ENCODE measurements at regions not wholly inside any gene's neighbourhood (a gene's known extent, or its start where the extent isn't known, plus 50 kb on each side); places are given as distances from the start of the nearest gene placed in this dataset.

DNA sequence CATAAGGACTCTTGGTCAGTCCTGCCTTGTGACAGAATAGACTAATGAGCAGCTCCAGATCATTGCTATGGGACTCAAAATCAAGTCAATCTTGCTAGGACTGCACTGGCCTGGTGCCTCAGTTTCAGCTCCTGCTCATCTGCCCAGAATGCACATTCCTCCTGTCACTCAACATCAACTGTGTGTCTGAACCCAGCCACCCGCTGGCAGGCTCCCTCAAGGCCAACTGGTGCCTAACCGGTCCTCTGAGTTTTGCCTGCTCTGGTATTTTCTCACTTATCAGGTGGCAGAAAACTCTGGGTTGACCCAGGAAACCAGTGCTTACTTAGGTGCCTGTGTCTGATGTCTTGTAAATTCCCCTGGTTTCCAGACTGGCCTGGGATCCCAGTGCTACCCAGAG is 297.7 kb downstream of the DHX35 start:
- Mint-ChIP-seq H3K27me3 (no peaks in the 10 kb centered on the region), H3K9me3 (no peaks in the 10 kb centered on the region), H3K36me3 (ENCODE audit: low read depth) (no peaks in the 10 kb centered on the region), H3K4me1 (ENCODE audit: low read depth) (no peaks in the 10 kb centered on the region), H3K27ac (no peak overlapping the region), H3K4me3 (no peak overlapping the region)
- ChIA-PET CTCF (no interaction called here), POLR2A (no interaction called here)
- Histone ChIP-seq H3K9me3 (ENCODE audit: control insufficient read depth in 1 of 2, insufficient read depth in 1 of 2, low read length in 2 of 2) (no peaks in the 10 kb centered on the region), H3K27me3 (ENCODE audit: control insufficient read depth in 1 of 2, insufficient read depth in 2 of 2, low read length in 2 of 2) (peaks cover 0 to 4% of the 10 kb centered on the region in 2 experiments), H3K4me3 (ENCODE audit: low read length) (no peak overlapping the region), H3K36me3 (ENCODE audit: insufficient read depth, low read length) (no peaks in the 10 kb centered on the region), H3K4me1 (ENCODE audit: insufficient read depth, low read length) (no peaks in the 10 kb centered on the region), H3K27ac (ENCODE audit: low read depth in 1 of 2, low read length in 2 of 2) (no peak overlapping the region)
- intact Hi-C loops (cut with DNase I, micrococcal nuclease): no loop called here
- TF ChIP-seq, protein P1, sequence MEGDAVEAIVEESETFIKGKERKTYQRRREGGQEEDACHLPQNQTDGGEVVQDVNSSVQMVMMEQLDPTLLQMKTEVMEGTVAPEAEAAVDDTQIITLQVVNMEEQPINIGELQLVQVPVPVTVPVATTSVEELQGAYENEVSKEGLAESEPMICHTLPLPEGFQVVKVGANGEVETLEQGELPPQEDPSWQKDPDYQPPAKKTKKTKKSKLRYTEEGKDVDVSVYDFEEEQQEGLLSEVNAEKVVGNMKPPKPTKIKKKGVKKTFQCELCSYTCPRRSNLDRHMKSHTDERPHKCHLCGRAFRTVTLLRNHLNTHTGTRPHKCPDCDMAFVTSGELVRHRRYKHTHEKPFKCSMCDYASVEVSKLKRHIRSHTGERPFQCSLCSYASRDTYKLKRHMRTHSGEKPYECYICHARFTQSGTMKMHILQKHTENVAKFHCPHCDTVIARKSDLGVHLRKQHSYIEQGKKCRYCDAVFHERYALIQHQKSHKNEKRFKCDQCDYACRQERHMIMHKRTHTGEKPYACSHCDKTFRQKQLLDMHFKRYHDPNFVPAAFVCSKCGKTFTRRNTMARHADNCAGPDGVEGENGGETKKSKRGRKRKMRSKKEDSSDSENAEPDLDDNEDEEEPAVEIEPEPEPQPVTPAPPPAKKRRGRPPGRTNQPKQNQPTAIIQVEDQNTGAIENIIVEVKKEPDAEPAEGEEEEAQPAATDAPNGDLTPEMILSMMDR (IDR thresholded peaks at IDR 0.05): no peak
- ATAC-seq (ENCODE audit: poor library complexity) (no peak), DNase-seq (no peak)

DNA sequence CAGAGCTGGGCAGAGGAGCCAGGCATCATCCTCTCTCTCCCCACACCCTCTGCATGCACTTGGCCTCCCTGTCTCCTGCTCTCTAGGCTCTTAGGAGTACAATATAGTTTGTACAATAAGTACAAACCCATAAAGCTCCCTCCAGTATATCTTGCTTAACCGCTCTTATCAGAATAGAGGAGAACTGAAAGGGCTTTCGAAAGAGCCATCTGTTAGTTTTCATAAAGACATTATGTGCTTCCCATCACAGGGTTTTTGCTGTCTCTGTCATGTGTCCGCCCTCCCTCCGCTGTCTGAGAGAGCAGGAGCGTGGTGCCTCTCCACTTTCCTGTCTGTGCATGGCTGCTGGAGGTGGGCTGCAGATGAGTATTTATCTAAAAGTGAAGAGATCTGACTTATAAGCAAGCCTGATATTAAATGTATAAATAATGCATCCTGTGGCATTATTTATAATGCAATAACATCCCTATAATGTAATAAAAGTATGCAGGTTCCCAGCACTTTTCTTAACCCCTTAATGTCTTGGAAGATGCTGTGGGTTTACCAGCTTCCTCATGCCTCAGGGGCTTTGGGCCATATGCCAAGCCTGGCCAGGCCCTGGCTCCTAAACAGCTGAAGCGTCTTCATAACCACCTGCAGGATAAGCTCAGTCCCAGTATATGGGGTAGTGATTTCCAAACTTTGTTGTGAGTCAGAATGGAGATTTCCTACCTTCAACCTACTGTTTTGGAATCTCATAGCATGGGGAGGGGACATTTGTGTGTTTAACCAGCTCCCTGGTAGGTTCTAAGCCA is 297.1 kb downstream of the DHX35 start:
- Mint-ChIP-seq H3K27ac (no peak overlapping the region), H3K27me3 (no peaks in the 10 kb centered on the region), H3K4me1 (ENCODE audit: low read depth) (no peaks in the 10 kb centered on the region), H3K36me3 (ENCODE audit: low read depth) (no peaks in the 10 kb centered on the region), H3K9me3 (no peaks in the 10 kb centered on the region), H3K4me3 (no peak overlapping the region)
- POLR2A ChIA-PET: no interaction called here
- CTCF ChIA-PET: no interaction called here
- TF ChIP-seq, protein P1 (IDR thresholded peaks at IDR 0.05): no peak
- no peak overlapping the region for H3K27ac ChIP-seq (ENCODE audit: low read depth in 1 of 2, low read length in 2 of 2)
- no peaks in the 10 kb centered on the region for H3K9me3 ChIP-seq (ENCODE audit: control insufficient read depth in 1 of 2, insufficient read depth in 1 of 2, low read length in 2 of 2)
- H3K27me3 ChIP-seq (ENCODE audit: control insufficient read depth in 1 of 2, insufficient read depth in 2 of 2, low read length in 2 of 2): peaks cover 0 to 4% of the 10 kb centered on the region in 2 experiments
- ATAC-seq (ENCODE audit: poor library complexity) (no peak), DNase-seq (no peak)
- intact Hi-C loops (cut with DNase I, micrococcal nuclease): no loop called here
- no peaks in the 10 kb centered on the region for H3K36me3 ChIP-seq (ENCODE audit: insufficient read depth, low read length)
- no peaks in the 10 kb centered on the region for H3K4me1 ChIP-seq (ENCODE audit: insufficient read depth, low read length)
- H3K4me3 ChIP-seq (ENCODE audit: low read length): no peak overlapping the region

DNA sequence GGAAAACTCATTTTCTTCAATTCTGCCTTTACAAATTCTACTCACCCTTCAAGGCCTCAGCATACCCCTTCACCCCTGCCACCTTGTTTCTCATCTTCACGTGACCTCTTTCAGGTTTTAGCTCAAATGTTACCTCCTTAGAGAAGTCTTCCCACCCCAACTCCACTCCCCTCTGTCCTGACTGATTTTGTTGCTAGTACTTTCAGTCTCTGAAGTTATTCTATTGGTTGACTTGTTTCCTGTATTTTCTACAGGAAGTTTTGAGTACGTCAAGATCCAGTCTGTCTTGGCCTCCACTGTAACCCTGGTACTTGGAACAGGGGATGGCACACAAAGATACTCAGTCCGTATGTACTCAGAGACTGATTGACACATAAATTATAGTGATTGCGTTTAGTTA is 296.1 kb downstream of the DHX35 start:
- DNase-seq (no peak), ATAC-seq (ENCODE audit: poor library complexity) (no peak)
- CTCF ChIA-PET: no interaction called here
- Histone ChIP-seq H3K4me3 (ENCODE audit: low read length) (no peak overlapping the region), H3K36me3 (ENCODE audit: insufficient read depth, low read length) (no peaks in the 10 kb centered on the region), H3K27ac (ENCODE audit: low read depth in 1 of 2, low read length in 2 of 2) (no peak overlapping the region), H3K9me3 (ENCODE audit: control insufficient read depth in 1 of 2, insufficient read depth in 1 of 2, low read length in 2 of 2) (no peaks in the 10 kb centered on the region), H3K27me3 (ENCODE audit: control insufficient read depth in 1 of 2, insufficient read depth in 2 of 2, low read length in 2 of 2) (peaks cover 0 to 4% of the 10 kb centered on the region in 2 experiments), H3K4me1 (ENCODE audit: insufficient read depth, low read length) (no peaks in the 10 kb centered on the region)
- Mint-ChIP-seq H3K4me1 (ENCODE audit: low read depth) (no peaks in the 10 kb centered on the region), H3K4me3 (no peak overlapping the region), H3K27me3 (no peaks in the 10 kb centered on the region), H3K27ac (no peak overlapping the region), H3K36me3 (ENCODE audit: low read depth) (no peaks in the 10 kb centered on the region), H3K9me3 (no peaks in the 10 kb centered on the region)
- TF ChIP-seq, protein P1 (IDR thresholded peaks at IDR 0.05): no peak
- intact Hi-C loops (cut with DNase I, micrococcal nuclease): no loop called here
- POLR2A ChIA-PET: no interaction called here
